ENCODE measurements at regions not wholly inside any gene's neighbourhood (a gene's known extent, or its start where the extent isn't known, plus 50 kb on each side); places are given as distances from the start of the nearest gene placed in this dataset.

DNA sequence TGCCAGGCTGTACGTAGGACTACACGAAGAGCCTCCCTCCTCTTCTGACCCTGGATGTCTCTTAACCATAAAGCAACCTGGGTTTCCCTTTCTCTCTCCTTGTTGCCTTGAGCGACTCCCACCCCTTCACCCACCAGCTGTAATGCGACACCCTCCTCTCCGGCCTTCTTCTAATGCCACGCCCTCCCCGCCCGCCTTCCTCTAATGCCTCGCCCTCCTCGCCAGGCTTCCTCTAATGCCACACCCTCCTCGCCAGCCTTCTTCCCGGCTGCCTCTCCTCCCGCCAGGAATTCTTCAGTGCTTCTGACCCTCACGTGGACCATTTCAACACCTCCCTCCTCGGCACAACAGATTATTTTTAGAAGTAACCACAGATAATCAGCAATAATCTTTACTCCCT lies 348.5 kb upstream of the SHH start:
- H3K27ac ChIP-seq (ENCODE audit: low read depth, low read length): no peak overlapping the region
- H2AFZ ChIP-seq (ENCODE audit: low read depth, low read length, severe bottlenecking): no peak overlapping the region
- TF ChIP-seq EZH2phosphoT487 (conservative IDR thresholded peaks at IDR 0.05; ENCODE audit: low read length): no peak
- TF ChIP-seq, protein P1, sequence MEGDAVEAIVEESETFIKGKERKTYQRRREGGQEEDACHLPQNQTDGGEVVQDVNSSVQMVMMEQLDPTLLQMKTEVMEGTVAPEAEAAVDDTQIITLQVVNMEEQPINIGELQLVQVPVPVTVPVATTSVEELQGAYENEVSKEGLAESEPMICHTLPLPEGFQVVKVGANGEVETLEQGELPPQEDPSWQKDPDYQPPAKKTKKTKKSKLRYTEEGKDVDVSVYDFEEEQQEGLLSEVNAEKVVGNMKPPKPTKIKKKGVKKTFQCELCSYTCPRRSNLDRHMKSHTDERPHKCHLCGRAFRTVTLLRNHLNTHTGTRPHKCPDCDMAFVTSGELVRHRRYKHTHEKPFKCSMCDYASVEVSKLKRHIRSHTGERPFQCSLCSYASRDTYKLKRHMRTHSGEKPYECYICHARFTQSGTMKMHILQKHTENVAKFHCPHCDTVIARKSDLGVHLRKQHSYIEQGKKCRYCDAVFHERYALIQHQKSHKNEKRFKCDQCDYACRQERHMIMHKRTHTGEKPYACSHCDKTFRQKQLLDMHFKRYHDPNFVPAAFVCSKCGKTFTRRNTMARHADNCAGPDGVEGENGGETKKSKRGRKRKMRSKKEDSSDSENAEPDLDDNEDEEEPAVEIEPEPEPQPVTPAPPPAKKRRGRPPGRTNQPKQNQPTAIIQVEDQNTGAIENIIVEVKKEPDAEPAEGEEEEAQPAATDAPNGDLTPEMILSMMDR (IDR thresholded peaks at IDR 0.05; ENCODE audit: insufficient read depth, low read length, poor library complexity, severe bottlenecking): no peak
- no peak overlapping the region for H3K4me2 ChIP-seq (ENCODE audit: low read depth, low read length, poor library complexity, severe bottlenecking)
- H3K9me2 ChIP-seq (replicated peaks; ENCODE audit: insufficient read depth, low read length): no peaks in the 10 kb centered on the region
- H3K79me2 ChIP-seq (ENCODE audit: insufficient read depth, low read length): no peaks in the 10 kb centered on the region
- no peaks in the 10 kb centered on the region for H3F3A ChIP-seq (ENCODE audit: insufficient read depth)
- H3K27me3 ChIP-seq (ENCODE audit: low read length): no peaks in the 10 kb centered on the region
- H3K9me3 ChIP-seq (ENCODE audit: insufficient read depth, low read length): no peaks in the 10 kb centered on the region
- no peak overlapping the region for H3K9ac ChIP-seq (ENCODE audit: low read length)
- no peak overlapping the region for H3K4me3 ChIP-seq (ENCODE audit: insufficient read depth, low read length, poor library complexity, severe bottlenecking)
- H4K20me1 ChIP-seq (ENCODE audit: low read depth, low read length): no peaks in the 10 kb centered on the region
- H3K36me3 ChIP-seq (ENCODE audit: low read length): no peaks in the 10 kb centered on the region

- Histone ChIP-seq H3K9me3 (ENCODE audit: insufficient read depth, low read length) (no peaks in the 10 kb centered on the region), H3F3A (ENCODE audit: insufficient read depth) (no peaks in the 10 kb centered on the region), H3K36me3 (ENCODE audit: low read length) (no peaks in the 10 kb centered on the region), H2AFZ (ENCODE audit: low read depth, low read length, severe bottlenecking) (no peak overlapping the region), H4K20me1 (ENCODE audit: low read depth, low read length) (no peaks in the 10 kb centered on the region), H3K27me3 (ENCODE audit: low read length) (no peaks in the 10 kb centered on the region), H3K9ac (ENCODE audit: low read length) (no peak overlapping the region), H3K79me2 (ENCODE audit: insufficient read depth, low read length) (no peaks in the 10 kb centered on the region), H3K27ac (ENCODE audit: low read depth, low read length) (no peak overlapping the region), H3K9me2 (replicated peaks; ENCODE audit: insufficient read depth, low read length) (no peaks in the 10 kb centered on the region), H3K4me3 (ENCODE audit: insufficient read depth, low read length, poor library complexity, severe bottlenecking) (no peak overlapping the region), H3K4me2 (ENCODE audit: low read depth, low read length, poor library complexity, severe bottlenecking) (no peak overlapping the region)
- TF ChIP-seq, protein P1 (IDR thresholded peaks at IDR 0.05; ENCODE audit: insufficient read depth, low read length, poor library complexity, severe bottlenecking): no peak
- no peak for TF ChIP-seq EZH2phosphoT487 (conservative IDR thresholded peaks at IDR 0.05; ENCODE audit: low read length)
These were observed 346.4 kb upstream of the SHH start for GRCh38 chr7:156158693-156159092.

GRCh38 chr7:156158213-156158612 lies 345.9 kb upstream of the SHH start:
- Histone ChIP-seq H3K4me2 (ENCODE audit: low read depth, low read length, poor library complexity, severe bottlenecking) (no peak overlapping the region), H3K27me3 (ENCODE audit: low read length) (no peaks in the 10 kb centered on the region), H4K20me1 (ENCODE audit: low read depth, low read length) (no peaks in the 10 kb centered on the region), H2AFZ (ENCODE audit: low read depth, low read length, severe bottlenecking) (no peak overlapping the region), H3F3A (ENCODE audit: insufficient read depth) (no peaks in the 10 kb centered on the region), H3K36me3 (ENCODE audit: low read length) (no peaks in the 10 kb centered on the region), H3K9me2 (replicated peaks; ENCODE audit: insufficient read depth, low read length) (no peaks in the 10 kb centered on the region), H3K4me3 (ENCODE audit: insufficient read depth, low read length, poor library complexity, severe bottlenecking) (no peak overlapping the region), H3K9me3 (ENCODE audit: insufficient read depth, low read length) (no peaks in the 10 kb centered on the region), H3K79me2 (ENCODE audit: insufficient read depth, low read length) (no peaks in the 10 kb centered on the region), H3K9ac (ENCODE audit: low read length) (no peak overlapping the region), H3K27ac (ENCODE audit: low read depth, low read length) (no peak overlapping the region)
- TF ChIP-seq, protein P1 (IDR thresholded peaks at IDR 0.05; ENCODE audit: insufficient read depth, low read length, poor library complexity, severe bottlenecking): no peak
- no peak for TF ChIP-seq EZH2phosphoT487 (conservative IDR thresholded peaks at IDR 0.05; ENCODE audit: low read length)
